ENCODE measurements at regions not wholly inside any gene's neighbourhood (a gene's known extent, or its start where the extent isn't known, plus 50 kb on each side); places are given as distances from the start of the nearest gene placed in this dataset.
"Not testable (repeated sequence)": the region's sequence is repeated elsewhere in the genome, so short reads cannot be mapped to it uniquely, and the experiment has no call there.

DNA sequence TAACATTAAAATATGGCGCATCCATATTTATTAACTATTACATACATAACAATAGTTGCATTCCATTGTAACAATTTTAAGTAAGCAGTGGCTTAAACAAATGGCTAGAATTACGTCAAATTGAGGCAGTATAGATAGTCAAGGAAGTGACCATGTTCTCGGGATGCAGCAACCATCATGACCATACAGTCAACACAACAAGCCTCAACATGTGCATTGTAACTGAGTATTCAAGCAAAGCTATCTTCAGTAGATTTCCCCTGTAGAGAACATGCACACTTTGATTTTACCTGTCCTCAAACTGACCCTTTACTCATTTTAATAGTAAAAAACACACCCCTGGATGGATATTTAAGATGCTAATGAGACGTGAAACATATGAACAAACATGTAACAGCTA is 356.4 kb downstream of the HINT1 start:
- DNase-seq: no peak

DNA sequence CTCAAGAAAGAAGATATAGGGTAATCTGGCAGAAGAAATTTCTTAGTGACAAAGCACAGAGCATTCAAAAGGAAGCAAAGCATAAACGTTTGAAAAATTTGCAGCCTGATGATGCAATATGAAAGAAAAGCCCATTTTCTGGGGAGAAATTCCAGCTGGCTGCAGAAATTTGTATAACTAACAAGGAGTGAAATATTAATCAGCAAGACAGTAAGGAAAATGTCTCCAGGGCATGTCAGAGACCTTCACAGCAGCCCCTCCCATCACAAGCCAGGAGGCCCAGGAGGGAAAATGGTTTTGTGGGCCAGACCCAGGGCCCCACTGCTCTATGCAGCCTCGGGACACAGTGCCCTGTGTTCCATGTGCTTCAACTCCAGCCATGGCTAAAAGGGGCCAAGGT is 359.4 kb downstream of the HINT1 start:
- no peak for DNase-seq

DNA sequence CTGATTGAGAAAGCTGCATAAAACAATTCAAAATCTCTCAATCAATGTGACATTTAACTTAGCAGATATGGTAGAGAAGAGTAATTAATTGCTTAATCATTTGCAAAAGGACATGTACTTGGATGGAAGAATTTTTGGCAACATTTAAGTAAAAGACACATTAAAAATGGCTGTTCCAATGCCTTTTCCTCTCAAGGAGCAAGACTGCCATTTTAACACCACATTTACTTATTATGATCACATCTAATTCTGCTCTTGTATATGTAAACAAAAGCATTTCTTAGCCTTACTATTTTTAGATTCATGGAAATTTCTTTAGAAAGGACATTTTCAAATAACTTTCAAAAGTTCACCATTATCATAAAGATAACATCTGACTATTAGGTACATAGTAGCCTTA is 360.0 kb downstream of the HINT1 start:
- DNase-seq: no peak

DNA sequence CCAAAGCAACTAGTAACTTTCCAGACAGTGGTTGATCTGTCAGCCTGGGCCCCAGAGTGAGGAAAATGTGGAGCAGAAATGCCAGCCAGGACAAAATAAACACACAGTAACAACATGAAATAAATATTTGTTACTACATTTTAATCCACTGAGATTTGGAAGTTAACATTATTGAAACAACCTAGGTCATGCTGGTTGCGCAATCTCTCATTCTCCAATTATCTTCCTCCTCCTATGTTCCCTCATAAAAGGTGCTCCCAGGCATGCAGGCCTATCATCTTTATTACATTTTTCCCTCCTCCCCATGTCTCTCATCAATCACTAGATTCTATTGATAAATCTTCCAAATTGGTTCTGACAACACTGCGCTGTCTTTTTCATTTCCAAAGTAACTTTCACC is 363.1 kb downstream of the HINT1 start:
- no peak for DNase-seq

DNA sequence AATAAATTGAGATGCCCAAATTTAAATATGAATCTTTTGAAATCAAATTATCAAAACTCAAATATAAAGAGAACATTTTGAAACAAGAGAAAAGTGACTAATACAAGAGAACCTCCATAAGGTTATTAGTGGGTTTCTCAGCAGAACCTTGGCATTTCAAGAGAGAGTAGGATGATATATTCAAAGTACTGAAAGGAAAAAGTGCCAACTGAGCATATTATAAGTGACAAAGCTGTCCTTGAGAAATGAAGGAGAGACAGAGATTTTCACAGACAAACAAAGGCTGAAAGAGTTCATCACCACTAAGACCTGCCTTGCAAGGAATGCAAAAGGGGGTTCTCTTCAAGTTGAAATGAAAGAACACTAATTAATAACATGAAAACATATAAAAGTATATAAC is 366.0 kb downstream of the HINT1 start:
- no peak for DNase-seq

DNA sequence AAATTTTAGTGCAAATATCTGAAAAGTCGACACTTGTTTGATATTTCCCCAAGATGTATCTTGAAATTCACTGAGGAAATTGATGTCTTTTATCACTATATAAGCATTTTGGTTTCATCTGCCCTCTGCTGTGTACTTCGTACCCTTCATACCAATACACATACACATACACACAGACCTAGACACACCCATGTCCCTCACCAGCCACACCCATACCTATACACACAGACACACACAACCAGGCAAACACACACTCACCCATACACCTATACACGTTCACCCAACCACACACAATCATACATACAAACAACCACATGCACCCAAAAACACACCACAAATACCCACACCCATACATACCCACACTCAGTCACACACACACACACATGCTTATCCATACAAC is 367.8 kb downstream of the HINT1 start:
- DNase-seq: no peak

DNA sequence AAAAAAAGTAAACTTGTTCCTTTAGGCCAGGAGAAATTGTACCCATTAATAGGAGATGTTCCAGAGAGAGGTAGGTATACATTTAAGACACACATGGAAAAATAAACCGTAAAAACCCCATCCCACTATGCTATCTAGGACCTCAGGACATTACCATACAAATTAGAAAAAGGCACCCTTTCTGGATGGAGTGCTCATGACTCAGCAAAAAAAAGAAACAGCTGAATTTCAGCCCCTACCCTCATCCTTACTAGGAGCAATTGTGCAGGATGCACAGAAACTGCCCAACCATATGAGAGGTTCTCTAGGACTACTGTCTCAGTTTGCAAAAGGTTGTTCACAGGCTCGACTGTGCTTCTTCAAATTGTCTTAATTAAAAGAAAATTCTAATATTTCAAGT is 368.2 kb downstream of the HINT1 start:
- no peak for DNase-seq

DNA sequence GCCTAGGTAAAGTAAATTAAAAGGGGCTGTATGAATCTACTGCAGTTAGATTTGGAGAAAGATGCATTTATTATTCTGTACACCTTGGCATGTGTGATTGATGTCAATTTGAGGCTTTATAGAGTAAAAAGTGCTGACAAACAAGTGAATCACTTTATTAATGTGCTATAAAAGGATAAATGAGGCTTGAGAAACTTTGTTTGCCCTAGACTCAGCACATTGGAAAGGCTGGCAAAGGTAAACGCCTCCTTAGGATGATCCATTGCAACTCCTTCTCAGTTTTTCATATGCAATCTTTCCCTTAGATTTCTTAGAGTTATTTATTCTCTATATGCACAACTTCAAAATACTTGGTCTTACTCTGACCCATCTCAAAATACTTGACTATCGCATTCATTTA is 369.0 kb downstream of the HINT1 start:
- DNase-seq: no peak

DNA sequence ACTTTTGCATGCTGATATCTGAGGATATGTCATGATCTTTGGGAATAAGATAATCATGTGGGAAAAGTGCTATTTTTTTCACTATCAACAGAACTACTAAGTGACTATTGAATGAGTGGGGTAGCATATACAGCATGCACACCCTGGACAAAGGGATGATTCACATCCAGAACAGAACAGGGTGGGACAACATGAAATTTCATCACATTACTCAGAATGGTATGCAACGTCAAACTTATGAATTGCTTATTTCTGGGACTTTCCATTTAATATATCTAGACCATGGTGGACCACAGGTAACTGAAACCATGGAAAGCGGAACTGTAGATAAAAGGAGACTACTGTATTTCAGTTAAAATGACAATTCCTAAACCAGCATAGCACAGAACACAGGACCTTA is 370.0 kb downstream of the HINT1 start:
- DNase-seq: no peak

DNA sequence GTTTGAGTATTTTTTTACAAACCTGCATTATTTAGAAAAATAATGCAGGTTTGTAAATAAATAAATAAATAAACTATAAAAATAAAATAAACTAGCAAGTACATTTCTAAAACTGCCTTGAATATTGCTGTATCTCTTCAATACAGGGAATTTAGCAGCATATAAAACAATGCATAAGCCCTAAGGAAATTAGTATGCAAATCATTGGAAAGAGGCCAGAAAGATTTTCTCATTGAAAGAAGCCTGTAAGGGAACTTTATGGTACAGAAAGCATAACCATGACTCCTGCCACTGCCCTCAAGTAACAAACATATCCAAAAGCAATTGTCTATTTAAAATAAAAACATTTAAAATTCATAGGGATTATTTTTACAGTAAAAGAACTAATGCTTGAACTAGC is 387.3 kb downstream of the HINT1 start:
- no peak for DNase-seq

DNA sequence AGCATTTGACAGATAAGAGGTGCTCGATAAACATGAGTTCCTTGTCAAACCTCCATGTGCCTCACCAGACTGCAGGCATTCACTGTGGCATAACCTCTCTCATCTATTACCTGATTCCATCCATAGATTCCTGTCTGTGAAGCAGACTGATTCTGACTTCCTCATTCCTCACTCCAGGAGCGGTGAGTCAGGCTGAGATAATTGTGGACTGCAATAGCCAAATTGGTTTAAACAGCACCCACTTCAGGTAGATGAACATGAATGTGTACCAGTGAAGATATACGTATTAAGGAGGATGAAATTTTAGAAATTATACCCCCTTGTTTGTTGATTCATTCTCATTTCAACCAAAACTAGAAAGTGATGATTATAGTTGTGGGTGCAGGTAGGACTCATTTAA is 391.2 kb downstream of the HINT1 start:
- DNase-seq: no peak

DNA sequence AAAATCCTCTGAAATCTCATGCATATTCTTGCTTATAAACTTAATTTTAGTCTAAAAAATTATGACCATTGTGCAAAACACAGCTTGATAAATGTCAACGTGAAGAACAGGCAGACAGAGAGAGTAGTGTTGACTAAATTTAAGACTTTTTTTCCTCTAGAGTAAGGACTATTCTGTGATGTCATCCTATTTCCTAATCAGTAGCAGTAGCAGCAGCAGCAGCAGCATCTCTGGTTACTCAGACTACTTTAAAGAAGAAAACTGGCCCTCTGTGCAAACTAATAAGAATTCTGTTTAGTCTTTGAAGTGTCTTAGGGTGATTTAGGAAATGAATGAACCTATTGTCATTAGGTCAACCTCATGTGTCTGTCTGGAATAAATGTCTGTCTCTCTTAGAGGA is 403.0 kb downstream of the HINT1 start:
- DNase-seq: no peak

DNA sequence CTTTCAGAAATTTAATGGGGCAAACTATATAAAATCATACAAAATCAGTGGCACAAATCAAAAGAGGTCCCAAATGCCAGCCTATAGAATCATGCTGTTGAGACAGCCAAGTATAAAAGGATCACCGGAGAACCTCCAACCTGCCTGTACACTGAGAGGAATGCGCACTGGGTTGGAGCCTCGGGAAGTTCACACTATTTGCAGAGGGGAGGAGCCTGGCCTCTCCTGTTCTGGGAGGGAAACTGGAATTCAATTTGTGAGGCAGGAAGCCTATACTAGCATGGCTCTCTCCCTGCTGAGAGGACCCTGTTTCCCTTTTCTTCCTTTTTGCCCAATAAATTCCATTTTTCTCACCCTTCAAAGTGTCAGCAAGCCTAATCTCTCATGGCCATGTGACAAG is 406.0 kb downstream of the HINT1 start:
- no peak for DNase-seq

DNA sequence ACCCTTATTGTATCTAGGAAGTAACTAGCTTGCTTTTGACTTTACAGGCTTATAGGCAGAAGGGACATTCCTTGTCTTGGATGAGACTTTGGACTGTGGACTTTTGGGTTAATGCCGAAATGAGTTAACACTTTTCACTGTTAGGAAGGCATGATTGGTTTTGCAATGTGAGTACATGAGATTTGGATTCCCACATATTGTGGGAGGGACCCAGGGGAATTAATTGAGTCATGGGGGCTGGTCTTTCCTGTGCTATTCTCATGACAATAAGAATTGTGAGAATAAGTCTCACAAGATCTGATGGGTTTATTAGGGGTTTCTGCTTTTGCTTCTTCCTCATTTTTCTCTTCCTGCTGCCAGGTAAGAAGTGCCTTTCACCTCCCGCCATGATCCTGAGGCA is 417.5 kb downstream of the HINT1 start:
- no peak for DNase-seq

DNA sequence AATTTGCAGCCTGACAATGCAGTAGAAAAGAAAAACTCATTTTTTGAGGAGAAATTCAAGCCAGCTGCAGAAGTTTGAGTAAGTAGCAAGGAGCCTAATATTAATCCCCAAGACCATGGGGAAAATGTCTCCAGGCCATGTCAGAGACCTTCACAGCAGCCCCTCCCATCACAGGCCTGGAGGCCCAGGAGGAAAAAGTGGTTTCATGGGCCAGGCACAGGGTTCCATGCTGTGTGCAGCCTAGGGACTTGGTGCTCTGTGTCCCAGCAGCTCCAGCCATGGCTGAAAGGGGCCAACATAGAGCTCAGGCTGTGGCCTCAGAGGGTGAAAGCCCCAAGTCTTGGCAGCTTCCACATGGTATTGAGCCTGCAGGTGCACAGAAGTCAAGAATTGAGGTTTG is 418.4 kb downstream of the HINT1 start:
- DNase-seq: not testable (repeated sequence)

DNA sequence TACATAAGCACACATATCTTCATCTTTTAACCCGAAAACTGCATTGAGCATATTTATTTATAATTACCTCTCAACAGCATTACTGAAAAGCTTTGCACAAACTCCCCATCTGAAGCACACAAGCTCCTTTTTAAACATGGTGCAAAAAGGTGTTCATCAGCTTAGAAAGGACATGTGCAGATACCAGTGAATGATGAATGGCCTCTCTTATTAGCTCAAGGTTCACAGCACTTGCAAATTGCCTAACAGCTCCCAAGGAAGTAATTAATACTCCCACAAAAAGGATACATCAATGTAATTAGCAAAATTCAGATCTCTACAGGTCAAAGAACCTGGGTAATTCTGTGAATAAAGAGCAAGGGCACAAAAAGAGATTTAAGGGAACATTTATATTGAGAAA is 422.0 kb downstream of the HINT1 start:
- no peak for DNase-seq

DNA sequence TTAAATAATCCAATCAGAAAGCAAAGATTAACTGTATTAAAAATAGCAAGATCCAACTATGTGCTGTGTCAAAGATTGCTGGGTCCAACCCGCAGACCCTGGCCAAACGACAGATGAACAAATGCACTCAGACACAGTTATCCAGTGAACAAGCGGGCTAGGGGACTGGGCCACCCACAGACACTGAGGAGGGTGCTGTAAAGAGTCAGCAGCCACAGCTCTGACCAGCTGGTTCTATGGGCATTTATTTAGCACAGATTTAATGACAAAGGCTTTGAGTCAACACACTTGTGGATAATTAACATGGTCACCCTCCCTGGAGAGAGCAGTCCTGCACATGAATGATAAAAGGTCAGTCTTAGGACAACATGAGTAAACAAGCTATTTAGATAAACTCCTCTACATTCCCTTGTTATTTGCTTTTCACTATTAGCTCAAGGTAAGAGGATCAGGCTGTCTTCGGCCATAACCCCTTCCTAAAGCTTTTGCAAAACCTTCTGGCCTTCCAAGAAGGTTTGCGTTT is 424.9 kb downstream of the HINT1 start:
- no peak for DNase-seq

DNA sequence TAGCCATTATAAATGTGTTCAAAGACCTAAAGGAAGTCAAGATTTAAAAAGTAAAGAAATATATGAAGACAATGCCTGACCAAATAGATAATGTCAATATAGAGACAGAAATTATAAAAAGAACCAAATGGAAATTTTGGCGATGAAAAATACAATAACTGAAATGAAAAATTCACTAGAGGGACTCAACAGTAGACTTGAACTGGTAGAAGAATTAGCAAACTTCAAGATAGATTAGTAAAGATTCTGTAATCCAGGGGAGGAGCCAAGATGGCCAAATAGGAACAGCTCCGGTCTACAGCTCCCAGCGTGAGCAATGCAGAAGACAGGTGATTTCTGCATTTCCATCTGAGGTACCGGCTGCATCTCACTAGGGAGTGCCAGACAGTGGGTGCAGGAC is 433.2 kb downstream of the HINT1 start:
- no peak for DNase-seq

DNA sequence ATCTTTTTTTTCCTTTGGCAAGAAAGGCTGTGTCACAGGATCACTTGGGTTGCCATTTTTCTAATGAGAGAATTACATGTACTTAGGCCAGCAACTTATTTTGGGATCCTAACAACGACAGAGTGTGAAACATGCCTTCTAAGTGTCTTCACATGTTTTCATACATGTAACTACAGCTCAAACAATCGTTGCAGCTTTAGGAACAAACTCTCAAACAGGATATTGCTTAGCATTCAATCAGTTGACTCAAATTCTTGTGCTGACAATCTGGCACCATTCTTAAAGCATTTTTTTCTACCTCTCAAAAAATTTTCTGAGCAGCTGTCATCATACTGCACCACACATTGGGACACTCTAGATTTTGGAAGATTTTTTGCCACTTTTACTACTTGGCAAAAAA is 435.5 kb downstream of the HINT1 start:
- no peak for DNase-seq

DNA sequence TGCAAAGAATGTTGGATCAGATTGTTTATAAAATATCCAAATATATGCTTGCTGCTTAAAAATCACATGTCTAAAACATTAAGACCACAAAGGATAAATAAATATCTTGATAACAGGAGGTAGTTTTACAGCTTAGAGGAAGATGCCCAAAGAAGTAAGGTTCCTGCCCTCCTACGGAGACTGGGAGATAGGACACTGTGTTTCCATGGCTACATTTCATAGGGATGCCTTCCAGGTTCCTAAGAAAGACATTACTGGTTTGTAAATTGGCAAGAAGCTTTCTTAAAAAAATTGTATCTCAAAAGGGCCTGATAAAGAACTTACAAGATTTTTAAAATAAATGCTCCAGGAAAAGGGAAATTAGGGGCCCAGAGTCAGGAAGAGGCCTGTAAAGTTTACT is 437.2 kb downstream of the HINT1 start:
- no peak for DNase-seq

DNA sequence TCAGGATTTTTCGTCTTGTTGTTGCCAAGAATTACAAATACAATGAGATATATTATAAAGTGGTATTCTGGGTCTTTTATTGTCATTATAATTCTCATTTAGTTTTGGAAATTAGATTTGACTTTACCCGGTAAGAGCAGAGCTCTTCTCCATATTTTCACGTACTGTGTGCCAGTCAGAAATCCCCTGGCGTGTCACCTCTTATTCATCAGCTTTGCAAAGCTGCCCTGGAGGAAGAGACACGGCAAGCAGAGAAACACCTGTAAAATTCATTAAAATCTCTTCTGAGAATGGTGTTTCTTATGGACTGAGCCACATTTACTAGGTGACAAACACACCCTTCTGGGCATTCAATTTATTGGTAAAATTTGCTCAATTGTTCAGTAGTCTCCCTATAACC is 440.4 kb downstream of the HINT1 start:
- DNase-seq: no peak

DNA sequence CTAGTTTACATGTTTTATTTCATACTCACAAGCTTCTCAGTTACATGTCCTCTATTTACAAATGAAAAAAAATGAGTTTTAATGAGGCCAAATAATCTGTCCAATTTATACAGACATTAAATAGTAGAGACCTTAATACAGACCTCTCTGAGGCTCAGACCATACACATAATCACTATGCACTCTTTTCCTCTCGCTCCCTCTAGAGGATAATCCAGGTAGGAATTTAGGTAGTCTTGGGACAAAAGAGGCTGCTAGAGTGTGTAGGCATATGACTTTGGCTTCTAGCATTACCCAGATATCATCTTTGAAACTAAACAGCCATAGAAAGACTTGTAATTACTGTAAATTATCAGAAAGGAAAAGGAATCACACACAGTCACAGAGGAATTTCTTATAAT is 444.7 kb downstream of the HINT1 start:
- peak; percentile 8 to 76 for DNase-seq

DNA sequence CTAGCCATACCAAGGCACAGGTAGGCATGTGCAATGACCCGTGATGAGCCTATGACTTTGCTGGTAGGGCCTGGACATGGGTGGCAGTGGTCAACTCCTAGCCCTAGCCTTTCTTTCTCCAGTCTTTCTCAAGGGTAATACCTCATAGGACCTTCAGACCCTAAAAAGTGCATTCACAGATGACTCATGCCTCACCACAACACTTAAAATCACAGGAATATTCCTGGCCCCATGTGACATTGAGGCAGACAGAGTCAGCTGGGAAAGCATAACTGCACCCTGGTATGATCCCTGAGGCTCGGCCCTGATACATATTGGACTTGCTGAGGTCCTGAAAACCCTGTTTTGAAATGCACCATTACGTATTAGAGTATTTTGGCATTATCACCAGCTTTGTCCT is 449.5 kb downstream of the HINT1 start:
- no peak for DNase-seq

DNA sequence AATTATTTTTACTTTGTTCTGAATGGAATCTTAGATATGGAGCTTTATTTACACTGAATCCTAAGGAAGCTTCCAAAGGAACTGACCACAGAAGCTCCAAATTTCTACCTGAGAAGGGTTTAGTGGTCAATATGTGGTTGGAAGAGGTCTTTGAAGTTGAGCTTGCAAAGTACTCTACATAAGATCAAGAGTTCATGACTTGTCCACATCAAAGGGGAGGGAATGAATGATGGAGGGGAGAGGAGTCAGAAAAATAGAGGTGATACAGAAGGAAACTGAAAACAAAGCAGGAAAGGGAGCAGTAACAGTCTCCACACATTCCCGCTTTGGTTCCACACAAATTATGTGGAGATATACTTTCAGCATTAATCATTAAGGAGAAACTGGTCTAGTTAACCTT is 450.9 kb downstream of the HINT1 start:
- DNase-seq: no peak

DNA sequence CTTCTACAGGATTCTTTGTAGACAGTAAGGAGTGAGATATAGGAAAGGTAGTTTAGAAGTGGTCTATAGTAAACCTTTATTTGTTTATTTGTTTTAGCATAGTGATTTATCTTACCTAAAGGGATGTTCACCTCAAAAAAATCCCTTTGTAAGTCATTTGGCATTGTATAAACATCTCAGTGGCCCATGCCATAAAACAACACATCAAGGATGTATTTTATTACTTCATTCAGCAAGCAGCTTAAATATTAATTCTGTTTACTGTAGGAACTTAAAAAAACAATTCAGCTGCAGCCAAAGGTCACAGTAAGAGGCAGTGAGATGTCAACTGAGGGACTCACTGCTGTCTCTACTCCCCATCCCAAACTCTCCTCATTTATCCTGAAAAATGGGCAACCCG is 452.7 kb downstream of the HINT1 start:
- no peak for DNase-seq

DNA sequence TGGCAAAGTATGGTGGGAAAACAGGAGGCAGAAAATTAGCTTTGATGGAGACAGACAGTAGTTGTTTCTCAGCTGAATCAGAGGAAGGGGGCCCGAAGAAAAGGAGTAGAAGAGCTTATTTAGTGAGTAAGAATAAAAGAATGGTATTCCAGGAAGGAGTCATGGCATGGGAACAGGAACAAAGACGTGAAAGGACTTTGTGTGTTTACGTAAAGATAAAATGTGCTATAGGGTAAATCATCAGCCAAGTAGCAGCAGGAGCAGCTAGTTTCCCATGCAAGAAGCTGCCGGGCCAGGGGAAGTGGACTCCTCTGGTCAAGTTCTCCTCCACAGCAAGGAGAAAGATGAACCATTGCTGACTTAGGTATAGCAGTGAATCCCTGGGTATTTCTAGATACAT is 454.5 kb downstream of the HINT1 start:
- DNase-seq: no peak

Data from SW 1271 (cell line).